Endothelial cell (in vitro differentiated cells): ENCODE measurements at regions not wholly inside any gene's neighbourhood (a gene's known extent, or its start where the extent isn't known, plus 50 kb on each side); places are given as distances from the start of the nearest gene placed in this dataset.
"Not testable (repeated sequence)": the region's sequence is repeated elsewhere in the genome, so short reads cannot be mapped to it uniquely, and the experiment has no call there.

ENCODE experiments used
- DNase-seq: peaks from one replicate; pipeline ENCODE4 v3.0.0; 2021; ENCODE audit warnings: low spot score
- H3K27ac Mint-ChIP-seq: one replicate; pipeline ENCODE4 v1.8.0; 2021; ENCODE audit warnings: mixed read lengths, inconsistent platforms; ENCODE audit not compliant: unreplicated experiment
- H3K27me3 Mint-ChIP-seq: one replicate; pipeline ENCODE4 v1.8.0; 2021; ENCODE audit warnings: mild to moderate bottlenecking, moderate library complexity, mixed read lengths, inconsistent platforms; ENCODE audit not compliant: unreplicated experiment
- H3K36me3 Mint-ChIP-seq: one replicate; pipeline ENCODE4 v1.8.0; 2021; ENCODE audit warnings: mild to moderate bottlenecking, low read depth, mixed read lengths, inconsistent platforms; ENCODE audit not compliant: unreplicated experiment
- H3K4me1 Mint-ChIP-seq: one replicate; pipeline ENCODE4 v1.8.0; 2021; ENCODE audit warnings: mild to moderate bottlenecking, mixed read lengths, inconsistent platforms; ENCODE audit not compliant: unreplicated experiment
- H3K4me3 Mint-ChIP-seq: one replicate; pipeline ENCODE4 v1.8.0; 2021; ENCODE audit warnings: mild to moderate bottlenecking, mixed read lengths, inconsistent platforms; ENCODE audit not compliant: unreplicated experiment
- H3K9me3 Mint-ChIP-seq: one replicate; pipeline ENCODE4 v1.8.0; 2021; ENCODE audit warnings: mixed read lengths, inconsistent platforms; ENCODE audit not compliant: unreplicated experiment
- CTCF ChIP-seq: fragments of 200-600 bp; sonication (generic); IDR thresholded peaks from one replicate; pipeline ENCODE4 v1.5.0; 2021; ENCODE audit warnings: antibody characterized with exemption; ENCODE audit not compliant: unreplicated experiment

DNA sequence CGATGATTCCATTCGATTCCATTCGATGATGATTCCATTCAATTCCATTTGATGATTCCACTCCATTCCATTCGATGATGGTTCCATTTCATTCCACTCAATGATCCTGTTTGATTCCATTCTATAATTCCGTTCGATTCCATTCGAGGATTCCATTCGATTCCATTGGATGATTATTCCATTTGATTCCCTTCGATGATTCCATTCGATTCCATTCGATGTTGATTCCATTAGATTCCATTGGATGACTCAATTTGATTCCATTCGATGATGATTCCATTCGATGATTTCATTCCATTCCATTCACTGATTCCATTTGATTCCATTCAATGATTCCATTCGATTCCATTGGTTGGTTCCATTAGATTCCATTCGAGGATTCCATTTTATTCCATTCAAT is 1084.4 kb downstream of the RPIA start:
- Mint-ChIP-seq H3K36me3 (peaks cover 13% of the 10 kb centered on the region), H3K27ac (no peak overlapping the region), H3K4me1 (no peaks in the 10 kb centered on the region), H3K4me3 (no peak overlapping the region), H3K27me3 (peaks cover 30% of the 10 kb centered on the region), H3K9me3 (peaks cover 73% of the 10 kb centered on the region)
- no peak for DNase-seq
- TF ChIP-seq CTCF: no peak

DNA sequence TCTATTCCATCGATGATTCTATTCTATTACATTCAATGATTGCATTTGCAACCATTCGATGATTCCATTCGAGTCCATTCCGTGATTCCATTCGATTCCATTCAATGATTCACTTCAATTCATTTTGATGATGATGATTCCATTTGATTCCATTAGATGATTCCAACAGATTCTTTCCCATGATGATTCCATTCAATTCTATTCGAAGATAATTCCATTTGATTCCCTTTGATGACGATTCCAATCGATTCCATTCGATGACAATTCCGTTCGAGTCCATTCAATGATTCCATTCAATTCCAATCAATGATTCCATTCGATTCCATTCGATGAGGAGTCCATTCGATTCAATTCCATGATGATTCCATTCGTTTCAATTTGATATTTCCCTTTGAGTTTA is 1088.8 kb downstream of the RPIA start:
- Mint-ChIP-seq H3K36me3 (peaks cover 19% of the 10 kb centered on the region), H3K27ac (no peak overlapping the region), H3K27me3 (peaks cover 29% of the 10 kb centered on the region), H3K9me3 (peaks cover 79% of the 10 kb centered on the region), H3K4me3 (no peak overlapping the region), H3K4me1 (no peaks in the 10 kb centered on the region)
- no peak for DNase-seq
- no peak for TF ChIP-seq CTCF

- Mint-ChIP-seq H3K36me3 (peaks cover 19% of the 10 kb centered on the region), H3K9me3 (peaks cover 73% of the 10 kb centered on the region), H3K27me3 (peaks cover 19% of the 10 kb centered on the region), H3K4me1 (no peaks in the 10 kb centered on the region), H3K27ac (no peak overlapping the region), H3K4me3 (no peak overlapping the region)
- DNase-seq: no peak
- TF ChIP-seq CTCF: no peak
Observed at GRCh38 chr2:89781962-89782361, 1090.5 kb downstream of the RPIA start.

GRCh38 chr2:89784960-89785359 is 1093.5 kb downstream of the RPIA start:
- Mint-ChIP-seq H3K9me3 (peaks cover 73% of the 10 kb centered on the region), H3K27ac (no peak overlapping the region), H3K27me3 (peaks cover 23% of the 10 kb centered on the region), H3K4me1 (no peaks in the 10 kb centered on the region), H3K36me3 (peaks cover 14% of the 10 kb centered on the region), H3K4me3 (no peak overlapping the region)
- DNase-seq: no peak
- no peak for TF ChIP-seq CTCF

DNA sequence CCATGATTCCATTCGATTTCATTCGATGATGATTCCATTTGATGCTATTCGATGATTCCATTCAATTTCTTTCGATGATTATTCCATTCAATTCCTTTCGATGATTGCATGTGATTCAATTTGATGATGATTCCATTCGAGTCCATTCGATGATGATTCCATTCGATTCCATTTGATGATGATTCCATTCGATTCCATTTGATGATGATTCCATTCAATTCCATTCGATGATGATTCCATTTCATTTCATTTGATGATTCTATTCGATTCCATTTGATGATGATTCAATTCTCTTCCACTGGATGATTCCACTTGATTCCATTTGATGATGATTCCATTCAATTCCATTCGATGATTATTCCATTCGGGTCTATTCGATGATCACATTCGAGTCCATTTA is 1094.1 kb downstream of the RPIA start:
- peaks cover 11% of the 10 kb centered on the region for H3K36me3 Mint-ChIP-seq
- peaks cover 72% of the 10 kb centered on the region for H3K9me3 Mint-ChIP-seq

GRCh38 chr2:89786642-89787041 is 1095.2 kb downstream of the RPIA start:
- H3K27me3 Mint-ChIP-seq: peaks cover 16% of the 10 kb centered on the region

More for the DNA sequence above, 1094.1 kb downstream of the RPIA start:
- peaks cover 19% of the 10 kb centered on the region for H3K27me3 Mint-ChIP-seq
- not testable (repeated sequence) for H3K4me1 Mint-ChIP-seq, H3K27ac Mint-ChIP-seq, H3K4me3 Mint-ChIP-seq, DNase-seq

DNA sequence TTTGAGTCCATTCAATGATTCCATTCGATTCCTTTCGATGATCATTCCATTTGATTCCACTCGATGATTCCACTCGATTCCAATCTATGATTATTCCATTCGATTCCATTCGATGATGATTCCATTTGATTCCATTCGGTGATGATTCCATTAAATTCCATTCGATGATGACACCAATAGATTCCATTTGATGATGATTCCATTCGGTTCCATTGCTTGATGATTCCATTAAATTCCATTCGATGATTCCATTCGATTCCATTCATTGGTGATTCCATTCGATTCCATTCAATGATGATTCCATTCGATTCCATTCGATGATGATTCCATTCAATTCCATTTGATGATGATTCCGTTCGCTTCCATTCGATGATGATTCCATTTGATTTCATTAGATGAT is 1104.1 kb downstream of the RPIA start:
- H3K27me3 Mint-ChIP-seq: peaks cover 14% of the 10 kb centered on the region
- H3K4me3 Mint-ChIP-seq, DNase-seq, H3K27ac Mint-ChIP-seq, H3K4me1 Mint-ChIP-seq: not testable (repeated sequence)
- peaks cover 10% of the 10 kb centered on the region for H3K36me3 Mint-ChIP-seq
- peaks cover 54% of the 10 kb centered on the region for H3K9me3 Mint-ChIP-seq

More at GRCh38 chr2:89786642-89787041, 1095.2 kb downstream of the RPIA start:
- not testable (repeated sequence) for DNase-seq, H3K27ac Mint-ChIP-seq, H3K4me3 Mint-ChIP-seq, H3K36me3 Mint-ChIP-seq, H3K4me1 Mint-ChIP-seq
- H3K9me3 Mint-ChIP-seq: peaks cover 66% of the 10 kb centered on the region
